GM12873 (cell line): ENCODE measurements at regions not wholly inside any gene's neighbourhood (a gene's known extent, or its start where the extent isn't known, plus 50 kb on each side); places are given as distances from the start of the nearest gene placed in this dataset.

Experiments used
- CTCF ChIP-seq: IDR thresholded peaks from 2 replicates; pipeline ENCODE4 v1.5.1; 2012; ENCODE audit warnings: low read depth, mild to moderate bottlenecking, moderate library complexity, low read length, control low read depth; ENCODE audit not compliant: insufficient read depth; ENCODE audit errors: missing control alignments

GRCh38 chr2:118769707-118770400 is 77.6 kb downstream of the EN1 start:
- no peak for TF ChIP-seq CTCF

DNA sequence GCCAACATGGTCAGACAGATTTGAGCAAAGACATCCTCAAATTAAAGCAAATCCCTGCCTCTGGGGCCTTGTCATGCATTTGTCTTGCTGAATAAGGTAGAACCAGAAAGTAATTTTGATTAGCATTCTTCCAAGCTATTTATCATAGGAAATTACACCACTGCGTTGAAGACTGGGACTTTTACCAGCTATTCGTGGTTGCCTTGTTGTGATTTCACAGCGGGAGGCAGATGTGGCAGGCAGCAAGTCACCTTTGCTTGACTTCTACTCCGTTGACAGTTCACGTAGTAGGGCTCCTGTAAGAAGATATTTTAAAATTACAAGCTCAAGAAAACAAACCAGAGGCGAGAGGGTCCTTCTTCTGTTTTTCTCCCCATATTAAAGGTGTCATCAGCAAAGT is 80.6 kb downstream of the EN1 start:
- no peak for TF ChIP-seq CTCF

DNA sequence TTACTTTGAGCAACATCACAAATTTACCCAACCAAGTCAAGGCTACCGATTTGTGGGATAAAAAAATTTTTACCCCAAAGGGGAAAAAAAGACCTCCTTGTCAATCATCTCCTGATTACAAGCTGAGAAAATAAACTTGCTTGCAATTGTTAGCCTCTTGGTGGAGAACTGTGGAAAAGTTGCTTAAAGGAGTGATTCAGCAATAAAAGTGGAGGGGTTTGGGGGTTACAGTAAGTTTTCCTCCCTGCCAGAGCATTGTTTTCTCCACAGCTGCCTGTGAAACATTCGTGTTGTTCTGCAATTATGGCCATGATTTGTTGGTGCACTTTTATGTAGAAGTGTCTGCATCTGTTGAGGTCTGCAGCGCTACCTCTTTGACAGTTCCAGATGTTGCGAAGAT is 82.6 kb downstream of the EN1 start:
- TF ChIP-seq CTCF: no peak

GRCh38 chr2:118763797-118764196 is 83.7 kb downstream of the EN1 start:
- no peak for TF ChIP-seq CTCF

GRCh38 chr2:118762290-118762689 is 85.2 kb downstream of the EN1 start:
- TF ChIP-seq CTCF: no peak

- TF ChIP-seq CTCF: no peak
Measured at GRCh38 chr2:118761771-118762170, 85.7 kb downstream of the EN1 start.

DNA sequence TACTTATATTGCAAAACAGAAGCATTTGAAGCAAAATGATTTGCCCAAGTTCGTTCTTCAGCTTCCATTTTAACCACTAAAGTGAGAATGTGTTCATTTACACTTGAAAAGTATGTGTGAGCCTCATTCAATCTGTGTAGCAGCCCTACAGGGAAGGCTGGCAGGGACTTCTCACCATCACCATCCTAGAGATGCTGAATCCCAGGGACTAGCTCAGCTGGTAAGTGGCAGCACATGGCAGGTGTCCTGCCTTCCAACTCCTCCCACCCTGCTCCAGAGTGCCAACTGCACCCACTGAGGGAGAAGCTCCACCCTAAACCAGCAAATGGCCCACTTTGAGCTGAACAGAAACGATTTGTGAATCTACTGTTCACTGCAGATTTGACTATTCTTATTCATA is 91.5 kb downstream of the EN1 start:
- no peak for TF ChIP-seq CTCF

- no peak for TF ChIP-seq CTCF
Measured at GRCh38 chr2:118755384-118755783, 92.1 kb downstream of the EN1 start.
